Lower leg skin (tissue), 3 donors: ENCODE measurements at regions not wholly inside any gene's neighbourhood (a gene's known extent, or its start where the extent isn't known, plus 50 kb on each side); places are given as distances from the start of the nearest gene placed in this dataset.

Experiments
- POLR2A ChIP-seq, 2 donors: fragments of 450-650 bp; IDR thresholded peaks; one replicate each; pipeline ENCODE4 v1.6.1; 2016 to 2017; ENCODE audit warnings: antibody characterized with exemption in 2 of 2, mild to moderate bottlenecking in 1 of 2, moderate library complexity in 1 of 2
- TF ChIP-seq, protein P1 (sequence below), 3 donors: fragments of 450-650 bp; IDR thresholded peaks; one replicate each; pipeline ENCODE4 v1.5.1; 2016; ENCODE audit warnings: antibody characterized with exemption in 3 of 3, mild to moderate bottlenecking in 3 of 3, moderate library complexity in 2 of 3

DNA sequence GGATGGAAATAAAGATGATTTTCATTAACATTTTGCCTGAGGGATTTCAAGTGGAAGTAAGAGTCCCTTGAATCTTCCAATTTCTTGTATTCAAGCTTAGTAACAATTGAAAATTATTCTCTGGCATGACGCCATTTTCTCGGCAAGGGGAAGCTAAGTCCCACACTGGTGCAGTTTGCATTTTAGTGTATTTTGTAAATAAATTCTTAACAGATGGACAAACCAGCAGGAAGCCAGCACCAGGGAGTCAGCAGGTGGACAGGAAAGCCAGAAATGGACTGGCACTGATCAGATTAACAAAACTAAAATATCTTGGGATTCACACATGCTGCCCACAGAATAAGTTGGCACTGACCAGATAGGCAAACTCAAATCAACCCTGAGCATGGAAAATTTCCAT, 311.3 kb downstream of the LRRIQ3 start:
- TF ChIP-seq, protein P1, sequence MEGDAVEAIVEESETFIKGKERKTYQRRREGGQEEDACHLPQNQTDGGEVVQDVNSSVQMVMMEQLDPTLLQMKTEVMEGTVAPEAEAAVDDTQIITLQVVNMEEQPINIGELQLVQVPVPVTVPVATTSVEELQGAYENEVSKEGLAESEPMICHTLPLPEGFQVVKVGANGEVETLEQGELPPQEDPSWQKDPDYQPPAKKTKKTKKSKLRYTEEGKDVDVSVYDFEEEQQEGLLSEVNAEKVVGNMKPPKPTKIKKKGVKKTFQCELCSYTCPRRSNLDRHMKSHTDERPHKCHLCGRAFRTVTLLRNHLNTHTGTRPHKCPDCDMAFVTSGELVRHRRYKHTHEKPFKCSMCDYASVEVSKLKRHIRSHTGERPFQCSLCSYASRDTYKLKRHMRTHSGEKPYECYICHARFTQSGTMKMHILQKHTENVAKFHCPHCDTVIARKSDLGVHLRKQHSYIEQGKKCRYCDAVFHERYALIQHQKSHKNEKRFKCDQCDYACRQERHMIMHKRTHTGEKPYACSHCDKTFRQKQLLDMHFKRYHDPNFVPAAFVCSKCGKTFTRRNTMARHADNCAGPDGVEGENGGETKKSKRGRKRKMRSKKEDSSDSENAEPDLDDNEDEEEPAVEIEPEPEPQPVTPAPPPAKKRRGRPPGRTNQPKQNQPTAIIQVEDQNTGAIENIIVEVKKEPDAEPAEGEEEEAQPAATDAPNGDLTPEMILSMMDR (IDR thresholded peaks at IDR 0.05) = no peak
- no peak for TF ChIP-seq POLR2A (IDR thresholded peaks at IDR 0.05)
